Inflammatory macrophage (primary cell): ENCODE measurements at regions not wholly inside any gene's neighbourhood (a gene's known extent, or its start where the extent isn't known, plus 50 kb on each side); places are given as distances from the start of the nearest gene placed in this dataset.
"Not testable (repeated sequence)": the region's sequence is repeated elsewhere in the genome, so short reads cannot be mapped to it uniquely, and the experiment has no call there.

Experiments used
- DNase-seq, 2 donors: peaks; one replicate each; pipeline ENCODE4 v3.0.0-alpha.2; 2020 to 2022

DNA sequence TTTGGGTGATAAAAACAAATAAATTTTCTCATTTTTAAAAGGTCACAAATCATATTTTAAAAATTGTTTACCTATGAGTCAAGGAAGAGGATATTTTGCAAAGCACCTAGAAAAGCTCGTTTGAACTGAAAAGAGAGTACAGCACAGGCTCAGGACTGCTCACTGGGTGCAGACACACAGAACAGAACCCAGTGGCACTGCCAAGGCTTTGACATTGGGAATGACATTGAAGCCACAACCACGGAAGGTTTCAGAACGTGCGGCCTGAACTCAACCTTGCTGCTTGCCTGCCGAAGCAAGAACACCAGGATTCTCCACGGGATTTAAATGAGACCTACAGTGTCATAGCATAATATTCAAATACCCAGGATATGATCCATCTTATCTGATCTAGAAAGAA is 597.1 kb upstream of the B3GAT1 start:
- DNase-seq, result no peak

DNA sequence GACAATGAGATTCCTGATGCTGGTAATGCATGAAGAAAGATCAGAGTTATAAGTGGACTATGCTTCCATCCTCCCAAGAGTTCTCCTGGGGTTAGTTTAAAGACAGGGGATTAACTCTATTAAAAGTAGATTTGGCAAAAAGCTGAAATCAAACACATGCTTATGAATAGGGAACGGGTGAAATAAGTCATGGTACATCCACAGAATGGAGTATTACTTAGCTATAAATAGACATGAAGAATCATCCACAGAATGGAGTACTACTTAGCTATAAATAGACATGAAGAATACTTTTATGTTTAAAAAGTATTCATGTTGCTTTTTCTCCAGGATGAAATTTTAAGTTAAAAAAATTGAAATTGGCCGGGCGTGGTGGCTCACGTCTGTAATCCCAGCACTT is 596.4 kb upstream of the B3GAT1 start:
- no peak for DNase-seq

DNA sequence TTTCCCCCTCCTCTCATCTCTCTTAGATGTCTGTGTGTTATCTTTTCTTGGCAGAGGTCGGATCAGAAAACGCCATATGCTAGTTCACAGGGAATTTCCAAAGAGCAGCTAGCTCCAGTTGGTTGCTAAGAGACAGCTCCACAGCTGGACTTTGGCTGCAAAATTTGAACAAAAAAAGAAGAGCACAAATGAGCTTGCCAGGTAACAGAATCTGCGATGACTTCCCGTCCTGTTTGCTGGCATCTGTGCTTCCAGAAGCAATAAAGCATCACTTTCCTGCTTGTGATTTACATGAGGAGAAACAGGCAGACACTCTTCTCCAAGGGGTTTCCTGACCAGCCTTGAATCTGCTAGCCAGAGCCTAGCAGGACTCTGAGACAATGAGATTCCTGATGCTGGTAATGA is 596.0 kb upstream of the B3GAT1 start:
- no peak for DNase-seq

DNA sequence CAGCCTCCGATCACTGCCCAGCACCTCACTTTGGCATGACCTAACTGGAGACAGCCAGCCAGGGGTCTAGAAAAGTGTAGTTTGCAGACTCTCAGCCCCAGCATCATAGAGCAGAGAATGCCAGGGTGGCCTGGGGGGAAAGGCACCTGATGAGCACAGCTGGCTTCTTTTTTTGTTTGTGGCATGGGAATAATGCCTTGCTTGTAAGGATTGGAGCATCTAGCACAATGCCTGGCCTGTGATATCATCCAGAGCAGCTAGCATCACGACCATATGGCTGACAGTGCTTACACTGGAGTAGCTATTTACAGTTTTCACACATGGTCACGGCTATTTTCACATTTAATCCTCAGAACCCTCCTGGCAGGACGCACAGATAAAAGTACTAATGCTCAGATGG is 594.8 kb upstream of the B3GAT1 start:
- DNase-seq, result no peak

DNA sequence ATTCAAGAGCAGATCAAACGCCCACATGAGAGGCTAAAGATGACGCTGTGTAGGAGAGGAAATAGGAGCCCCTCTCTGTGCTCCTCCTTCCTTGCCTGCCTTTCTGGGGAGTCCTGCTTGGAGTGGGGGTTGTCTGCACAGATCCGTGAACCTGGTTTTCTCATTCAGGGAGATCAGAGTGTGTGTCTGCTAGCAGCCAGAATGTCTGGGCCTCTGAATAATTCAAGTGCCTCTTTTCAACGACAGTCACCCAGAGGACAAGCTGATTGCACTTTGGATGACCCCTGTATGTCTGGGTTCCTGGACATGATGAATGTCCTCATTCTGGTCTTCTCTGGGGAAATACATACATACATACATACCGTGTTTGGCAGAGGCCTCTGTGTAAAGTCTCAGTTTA is 592.5 kb upstream of the B3GAT1 start:
- no peak for DNase-seq

DNA sequence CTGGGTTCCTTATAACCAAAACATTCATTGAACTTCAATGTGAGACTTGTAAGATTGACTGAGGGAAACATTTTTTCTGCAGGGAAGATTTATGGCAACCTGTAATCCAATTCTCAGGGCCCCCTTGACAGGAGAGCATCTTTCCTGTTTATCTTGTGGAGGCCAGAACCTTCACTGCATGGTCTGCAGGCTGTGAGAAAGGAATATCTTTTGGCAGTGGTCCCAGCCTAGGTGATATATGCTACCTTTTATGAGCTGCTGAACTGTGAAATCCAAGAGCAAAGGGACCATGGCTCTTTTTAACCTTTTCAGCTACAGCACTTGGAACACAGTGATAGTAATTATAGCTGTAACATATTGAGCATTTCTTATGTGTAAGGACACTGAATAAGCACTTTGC is 590.2 kb upstream of the B3GAT1 start:
- DNase-seq, result no peak

DNA sequence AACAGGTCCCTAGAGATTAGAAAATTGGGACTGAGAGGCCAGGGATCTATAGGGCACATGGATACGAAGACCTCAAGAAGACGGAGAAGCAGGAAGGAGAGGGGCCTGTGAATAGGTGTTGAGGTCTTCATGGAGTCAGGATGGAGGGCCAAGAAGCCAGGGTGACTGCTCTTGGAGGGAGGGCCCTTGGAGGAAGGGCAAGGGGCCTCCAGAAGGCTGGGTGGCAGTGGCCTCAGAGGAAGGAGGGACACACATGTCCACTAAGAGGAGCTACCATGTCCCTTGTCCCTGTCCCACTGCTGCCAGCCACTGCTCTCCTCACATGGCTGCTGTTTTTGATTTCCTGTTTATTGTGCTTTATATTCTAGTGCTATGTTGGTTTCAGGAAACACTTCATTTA is 589.5 kb upstream of the B3GAT1 start:
- no peak for DNase-seq

DNA sequence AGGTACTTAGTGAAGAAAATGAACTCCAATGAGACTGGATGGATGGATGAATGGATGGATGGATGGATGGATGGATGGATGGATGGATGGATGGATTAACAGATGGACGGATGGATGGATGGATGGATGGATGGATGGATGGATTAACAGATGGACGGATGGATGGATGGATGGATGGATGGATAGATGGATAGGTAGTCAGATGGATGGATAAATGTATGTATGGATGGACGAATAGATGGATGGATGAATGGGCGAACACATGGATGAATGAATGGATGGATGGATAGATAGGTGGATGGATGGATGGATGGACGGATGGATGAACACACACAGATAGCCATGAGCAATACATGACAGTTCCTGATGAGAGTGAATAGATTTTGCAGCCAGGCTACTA is 589.0 kb upstream of the B3GAT1 start:
- not testable (repeated sequence) for DNase-seq

DNA sequence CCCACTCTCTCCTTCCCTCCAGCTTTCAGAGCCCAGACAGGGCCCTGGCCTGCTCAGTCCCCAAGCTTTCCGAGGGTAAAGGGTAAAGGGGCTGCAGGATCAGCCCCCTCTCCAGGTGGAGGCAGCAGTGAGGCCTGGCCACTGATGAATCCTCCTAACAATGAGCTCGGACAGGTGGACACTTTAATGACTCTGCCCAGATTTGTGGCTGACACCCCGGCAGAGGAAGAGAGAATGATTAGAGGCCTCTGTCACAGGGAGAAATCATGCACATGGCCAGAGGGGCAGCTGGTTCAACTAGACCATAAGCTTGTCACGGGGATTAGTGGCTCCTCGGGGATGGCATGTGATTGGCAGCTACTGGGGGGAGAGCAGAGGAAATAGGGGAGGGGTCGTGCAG is 587.5 kb upstream of the B3GAT1 start:
- no peak for DNase-seq

DNA sequence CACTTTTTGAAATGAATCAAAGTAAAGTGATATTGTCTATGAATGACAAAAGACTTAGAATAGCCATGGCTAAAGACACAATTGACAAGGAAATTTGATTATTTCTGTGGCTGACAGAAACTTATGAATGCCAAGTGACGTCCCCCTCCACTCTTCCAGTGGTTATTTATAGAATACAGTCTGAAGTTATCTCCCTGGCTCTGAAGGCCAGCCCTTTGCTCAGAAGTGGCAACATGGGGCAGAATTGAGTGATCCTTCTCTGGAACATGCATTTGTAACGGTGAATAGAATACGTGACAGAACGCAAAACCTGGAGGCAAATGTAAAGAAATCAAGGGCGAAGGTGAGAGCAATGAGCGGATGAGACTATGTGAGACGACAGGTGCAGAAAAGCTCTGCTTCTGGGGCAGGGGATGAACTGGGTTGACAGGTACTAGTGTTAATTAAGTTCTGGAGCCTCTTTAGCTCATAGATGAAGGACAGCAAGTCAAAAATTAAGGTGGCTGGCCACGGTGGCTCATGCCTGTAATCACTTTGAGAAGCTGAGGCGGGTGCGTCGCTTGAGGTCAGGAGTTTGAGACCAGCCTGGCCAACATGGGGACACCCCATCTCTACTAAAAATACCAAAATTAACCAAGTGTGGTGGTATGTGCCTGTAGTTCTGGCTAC is 585.7 kb upstream of the B3GAT1 start:
- DNase-seq, result no peak

DNA sequence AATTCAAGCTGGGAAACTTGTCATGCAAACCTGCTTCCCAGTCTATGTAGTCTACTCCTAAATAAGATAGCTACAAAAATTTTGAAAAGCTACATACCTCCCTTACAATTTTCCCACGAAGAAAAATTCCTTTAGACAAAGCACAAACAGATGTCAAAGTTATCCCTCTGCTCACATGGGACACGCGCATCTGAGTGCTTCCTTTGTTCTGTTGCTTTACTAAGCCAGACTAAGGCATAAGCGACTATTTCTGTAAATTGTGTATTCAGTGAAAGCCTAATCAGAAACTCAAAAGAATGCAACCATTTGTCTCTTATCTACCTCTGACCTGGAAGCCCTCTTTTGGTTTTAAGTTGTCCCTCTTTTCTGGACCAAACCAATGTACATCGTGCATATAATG is 583.7 kb upstream of the B3GAT1 start:
- no peak for DNase-seq

DNA sequence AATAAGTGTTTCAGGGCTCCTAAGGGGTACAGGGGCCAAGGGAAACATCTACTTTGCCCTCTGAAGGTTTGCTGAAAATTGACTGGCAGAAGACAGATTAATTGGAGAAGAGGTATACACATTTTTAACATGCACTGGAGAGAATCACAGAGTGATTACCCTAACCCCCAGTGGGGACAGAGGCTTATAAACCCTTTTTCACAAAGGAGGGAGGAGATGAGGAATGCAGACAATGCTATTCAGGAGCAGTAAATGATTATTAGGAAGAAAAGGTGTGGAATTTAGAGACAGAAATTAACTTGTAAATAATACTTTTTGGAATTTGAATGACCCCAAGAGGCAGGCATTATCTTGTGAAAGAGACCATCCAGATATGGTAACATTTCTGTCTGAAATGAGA is 582.4 kb upstream of the B3GAT1 start:
- DNase-seq, result no peak

DNA sequence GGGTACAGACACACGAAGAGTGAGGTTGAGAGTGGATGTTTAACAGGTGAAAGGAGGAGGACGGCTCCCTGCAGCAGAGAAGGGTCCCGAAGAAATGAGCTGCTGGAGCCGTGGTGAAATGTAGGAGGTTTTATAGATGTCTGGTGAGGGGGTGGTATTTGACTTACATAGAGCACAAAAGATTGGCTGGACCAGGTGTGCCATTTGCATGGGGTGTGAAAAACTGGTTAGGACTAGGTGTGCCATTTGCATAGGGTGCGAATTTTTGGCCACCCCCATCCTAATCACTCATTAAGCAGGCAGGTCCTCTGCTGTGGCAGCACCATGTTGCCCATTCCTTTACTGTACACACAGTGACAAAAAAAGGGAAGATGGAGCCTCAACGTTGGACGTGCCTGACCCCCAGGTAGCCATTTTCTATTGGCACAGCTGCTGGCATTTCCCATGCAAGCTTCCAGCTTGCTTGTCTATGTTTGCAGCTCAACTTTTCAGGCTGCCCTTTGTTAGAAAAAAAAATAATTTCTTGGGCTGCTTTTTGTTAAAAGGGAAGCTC is 581.7 kb upstream of the B3GAT1 start:
- no peak for DNase-seq

DNA sequence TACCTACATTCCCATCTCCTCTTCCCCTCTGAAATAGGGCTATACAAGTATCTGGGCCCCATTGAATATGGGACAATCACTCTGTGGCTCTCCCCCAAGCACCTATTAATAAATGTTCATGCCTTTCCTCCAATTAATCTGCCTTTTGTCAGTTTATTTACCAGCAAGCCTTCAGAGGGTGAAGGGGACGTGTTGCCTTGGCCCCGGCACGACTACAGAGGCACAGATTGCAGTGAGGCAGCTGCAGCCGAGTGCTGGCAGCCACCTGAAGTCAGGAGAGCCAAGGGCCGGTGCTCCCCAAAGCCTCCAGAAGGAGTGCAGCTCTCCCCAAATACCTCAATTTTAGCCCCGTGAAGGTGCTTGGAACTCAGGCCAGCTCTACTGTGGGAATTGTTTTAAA is 580.9 kb upstream of the B3GAT1 start:
- DNase-seq, result no peak

DNA sequence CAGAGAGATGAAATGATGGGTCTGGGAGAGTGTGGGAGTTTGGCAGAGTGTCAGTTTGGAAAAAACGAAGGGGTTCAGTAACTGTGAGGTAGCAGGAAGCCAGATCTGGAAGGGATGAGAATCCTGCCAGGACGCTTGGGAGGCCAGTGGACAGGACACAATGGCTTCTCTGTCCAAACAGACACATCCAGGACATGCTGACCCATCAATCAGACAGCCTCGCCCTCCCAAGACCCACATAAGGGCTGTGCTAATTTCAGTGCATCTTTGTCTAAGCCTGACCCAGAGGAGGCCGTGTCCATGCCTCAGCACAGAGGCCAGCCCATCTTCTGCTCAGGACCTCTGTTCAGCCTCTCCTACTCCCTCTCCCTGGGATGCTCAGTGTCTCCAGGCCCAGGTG is 576.5 kb upstream of the B3GAT1 start:
- DNase-seq, result no peak

DNA sequence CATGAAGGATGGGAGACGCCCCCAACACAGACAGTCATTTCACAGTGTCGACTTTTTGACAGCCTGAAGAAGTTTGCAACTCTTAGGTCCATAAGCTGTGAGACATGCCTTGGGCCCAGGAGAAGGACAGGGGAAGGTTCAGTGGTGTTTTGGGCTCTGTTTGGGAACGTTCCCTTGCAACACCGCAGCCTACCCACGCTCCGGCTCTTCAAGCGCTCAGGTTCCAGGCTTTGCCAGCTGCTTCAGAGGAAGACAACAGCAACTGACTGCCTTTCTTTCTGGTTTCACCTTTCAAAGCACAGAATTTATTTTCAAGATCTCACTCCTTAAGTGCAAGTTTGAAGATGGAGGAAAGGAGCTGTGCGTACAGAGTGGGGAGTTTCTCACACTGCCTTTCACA is 575.8 kb upstream of the B3GAT1 start:
- no peak for DNase-seq

DNA sequence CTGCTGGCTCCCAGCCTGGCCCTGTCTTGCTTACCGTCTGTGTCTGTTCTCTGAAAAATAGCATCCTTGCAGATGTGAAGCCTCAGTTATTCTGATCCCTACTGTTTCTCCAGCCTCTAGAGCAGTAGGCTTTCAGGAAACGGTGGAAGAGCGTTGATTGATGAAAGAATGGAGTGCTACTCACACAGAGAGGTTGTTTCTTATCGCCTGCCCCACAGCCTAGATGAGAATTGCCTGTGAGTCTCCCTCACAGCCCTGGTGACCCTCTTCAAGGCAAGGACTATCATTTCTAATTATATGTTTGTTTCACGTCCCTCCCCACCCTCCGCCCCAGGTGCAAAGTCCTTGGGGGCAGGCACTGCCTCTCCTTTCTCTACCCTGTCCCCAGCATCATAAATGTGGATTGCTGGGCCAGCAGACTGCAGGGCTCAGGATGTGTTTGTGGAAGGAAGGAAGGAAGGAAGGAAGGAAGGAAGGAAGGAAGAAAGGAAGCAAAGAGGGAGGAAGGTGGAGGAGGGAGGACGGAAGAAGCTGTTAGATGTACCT is 575.3 kb upstream of the B3GAT1 start:
- no peak for DNase-seq

DNA sequence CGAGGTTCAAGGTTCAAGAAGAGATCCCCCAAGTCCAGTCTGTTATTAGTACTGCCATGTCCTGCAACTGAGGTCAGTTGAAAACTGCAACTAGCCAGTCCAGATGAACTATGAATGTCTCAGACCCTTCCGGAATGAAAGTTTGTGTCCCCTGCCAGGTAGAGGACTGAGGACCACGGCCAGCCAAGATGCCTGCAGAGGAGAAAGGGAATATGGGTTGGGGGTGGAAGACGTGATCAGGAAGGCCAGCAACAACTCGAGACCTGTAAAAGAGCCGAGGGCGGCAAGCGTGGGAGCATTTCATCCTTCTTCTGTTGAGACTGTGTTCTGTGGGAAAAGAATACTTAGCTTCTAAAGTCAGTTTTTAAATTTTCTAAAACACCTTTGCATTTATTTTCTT is 572.4 kb upstream of the B3GAT1 start:
- DNase-seq, result no peak

DNA sequence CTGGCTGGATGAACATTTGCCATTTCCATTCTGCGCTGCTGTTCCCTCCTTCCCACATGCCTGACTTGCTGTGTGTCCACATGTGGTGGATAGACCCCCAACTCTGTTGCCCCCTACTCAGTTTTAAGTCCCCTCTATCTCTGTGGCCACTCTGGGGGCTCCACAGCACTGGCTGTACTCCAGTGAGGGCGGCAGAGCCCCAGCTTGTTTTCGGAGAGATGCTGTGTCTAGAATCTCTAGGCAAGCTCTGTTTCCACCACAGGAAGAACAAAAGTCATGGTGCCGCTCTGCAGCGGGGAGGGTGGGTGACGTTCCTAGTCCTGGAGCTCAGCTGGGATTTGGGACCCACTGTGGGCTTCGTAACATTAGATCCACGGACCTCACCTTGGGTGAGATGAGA is 570.4 kb upstream of the B3GAT1 start:
- not testable (repeated sequence) for DNase-seq

DNA sequence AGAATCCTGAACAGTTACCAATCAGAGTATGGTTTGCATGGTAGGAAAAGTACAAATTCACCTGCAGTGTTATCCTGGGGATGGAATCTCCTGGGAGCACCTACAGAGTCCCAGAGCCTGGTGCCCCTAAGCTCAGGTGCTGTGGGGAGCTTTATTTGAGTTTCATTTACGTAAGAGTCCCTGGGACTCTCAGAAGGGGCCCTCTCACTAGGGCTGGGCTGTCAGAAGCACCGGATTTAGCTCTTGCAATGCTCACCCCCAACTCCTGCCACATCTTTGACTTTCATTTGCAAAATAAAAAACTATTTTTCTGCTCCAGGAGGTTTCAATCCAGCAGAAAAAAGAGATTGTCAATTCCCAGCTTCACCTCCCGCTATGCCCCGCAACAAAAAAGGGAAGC is 569.8 kb upstream of the B3GAT1 start:
- DNase-seq, result no peak

DNA sequence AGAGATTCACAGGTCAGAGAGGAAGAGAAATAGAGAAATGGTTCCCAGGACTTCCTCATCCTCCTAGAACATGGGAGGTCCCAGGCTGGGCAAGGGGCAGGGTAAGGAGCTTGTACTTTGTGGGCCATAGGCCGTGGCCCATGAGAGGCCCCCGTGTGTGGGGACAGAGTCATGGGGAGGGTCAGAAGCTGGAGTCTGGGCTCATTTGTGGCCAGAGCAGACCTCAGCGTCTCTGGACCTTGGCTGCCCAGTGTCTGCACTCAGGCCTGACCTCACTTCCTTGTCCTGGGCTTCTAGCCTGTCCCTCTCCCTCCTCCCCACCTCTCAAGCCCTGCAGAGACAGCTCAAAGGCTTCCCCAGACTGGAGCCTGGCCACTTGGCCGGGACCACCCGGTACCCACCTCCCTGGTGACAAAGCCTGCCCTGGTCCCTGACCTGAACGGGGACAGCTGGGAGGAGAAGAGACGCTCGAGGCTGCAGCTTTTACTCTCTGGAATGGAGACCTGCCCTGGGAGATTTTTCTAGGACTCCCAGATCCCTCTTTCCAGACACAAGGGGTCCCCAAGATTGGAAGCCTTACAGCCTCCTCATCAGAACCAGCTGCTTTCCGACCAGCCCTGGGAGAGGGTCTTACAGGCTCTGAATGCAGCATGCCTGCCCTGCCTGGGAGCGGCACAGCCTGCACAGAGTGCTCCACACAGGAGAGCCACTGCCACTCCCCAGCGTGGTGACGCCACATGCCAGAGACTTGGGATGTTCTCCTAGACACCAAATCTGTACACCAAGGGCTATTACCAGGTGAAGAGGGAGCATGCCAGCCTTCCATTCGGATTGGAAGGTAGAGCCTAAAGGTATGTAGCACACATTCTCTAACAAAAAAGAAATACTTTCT is 569.0 kb upstream of the B3GAT1 start:
- no peak for DNase-seq

DNA sequence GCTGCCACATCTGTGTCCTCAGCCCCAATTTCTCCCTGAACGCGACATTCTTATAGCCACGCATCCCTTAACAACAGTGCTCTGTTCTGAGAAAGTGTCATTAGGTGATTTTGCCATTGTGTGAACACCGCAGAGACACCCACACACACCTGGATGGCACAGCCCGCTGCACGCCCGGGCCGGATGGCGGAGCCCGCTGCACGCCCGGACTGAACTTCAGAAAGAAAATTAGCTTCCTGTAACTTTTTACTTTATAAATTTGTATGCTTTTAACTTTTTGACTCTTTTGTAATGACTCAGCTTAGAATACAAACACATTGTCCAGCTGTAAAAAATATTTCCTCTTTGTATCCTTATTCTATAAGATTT is 567.0 kb upstream of the B3GAT1 start:
- DNase-seq, result not testable (repeated sequence)

DNA sequence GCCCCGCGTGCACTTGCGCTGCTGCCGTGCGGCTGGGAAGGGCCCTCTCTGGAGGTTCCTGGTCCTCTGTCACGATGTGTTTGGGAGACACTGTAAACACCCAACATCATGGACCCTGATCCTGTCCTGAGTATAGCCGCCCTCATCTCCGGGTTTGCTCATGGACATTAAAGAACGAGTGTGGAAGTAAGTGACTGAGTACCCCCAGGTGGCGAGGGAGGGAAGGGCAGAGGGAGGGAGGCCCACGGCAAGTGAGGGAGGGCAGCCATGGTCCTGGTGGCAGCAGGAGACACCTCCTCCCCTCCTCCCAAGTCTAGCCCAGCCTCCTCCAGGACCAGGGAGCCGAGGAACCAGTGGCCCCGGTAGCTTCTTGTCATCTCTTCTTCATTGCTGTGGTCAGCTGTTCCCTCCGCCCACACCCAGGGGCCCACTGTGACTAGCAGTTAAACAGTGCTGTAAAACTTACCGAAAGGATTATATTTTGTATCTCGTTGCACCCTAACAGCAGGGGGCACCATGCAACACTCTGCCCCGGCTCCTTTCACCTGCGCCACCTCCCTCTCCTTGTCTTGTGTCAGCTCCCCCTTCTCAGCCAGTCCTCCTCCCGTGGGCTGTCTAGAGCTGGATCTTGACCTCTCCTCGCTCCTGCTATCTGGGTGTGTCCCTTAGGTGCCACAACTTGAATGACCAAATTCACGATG is 566.5 kb upstream of the B3GAT1 start:
- no peak for DNase-seq
